ENCODE measurements at regions not wholly inside any gene's neighbourhood (a gene's known extent, or its start where the extent isn't known, plus 50 kb on each side); places are given as distances from the start of the nearest gene placed in this dataset.

DNA sequence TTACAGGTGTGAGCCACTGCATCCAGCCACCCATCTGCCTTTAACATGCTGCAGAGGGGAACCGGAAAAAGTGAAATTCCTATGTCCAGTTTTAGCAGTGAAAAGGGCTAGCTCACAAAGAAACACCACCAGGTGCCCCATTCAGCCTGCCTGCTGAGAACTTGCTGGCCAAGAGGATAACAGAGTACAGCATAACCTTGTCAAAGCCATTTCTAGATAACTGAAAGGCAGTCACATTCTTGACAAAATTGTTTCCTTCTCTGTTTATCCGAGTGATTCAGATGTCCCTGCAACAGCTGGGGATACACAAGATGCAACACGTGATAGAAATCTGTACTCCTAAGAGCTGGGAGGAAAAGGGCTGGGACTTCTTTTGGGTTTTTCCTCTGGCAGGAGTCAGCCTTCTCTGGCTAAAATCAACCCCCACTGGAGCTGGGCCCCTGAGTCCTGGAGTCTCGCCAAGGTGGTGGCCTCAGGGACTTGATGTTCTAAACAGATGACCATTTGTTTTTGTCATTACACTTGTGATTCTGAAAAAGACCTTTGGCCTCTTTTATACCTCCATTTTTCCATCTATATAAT is 505.4 kb downstream of the BCL11A start:
- no peak for TF ChIP-seq EZH2 (IDR thresholded peaks at IDR 0.05; ENCODE audit: insufficient read depth, poor library complexity, severe bottlenecking)
- no peak for TF ChIP-seq EZH2phosphoT487 (IDR thresholded peaks at IDR 0.05; ENCODE audit: insufficient read depth, low read depth)

Data from GM23248 (cell line).